HepG2 (cell line): ENCODE measurements at regions not wholly inside any gene's neighbourhood (a gene's known extent, or its start where the extent isn't known, plus 50 kb on each side); places are given as distances from the start of the nearest gene placed in this dataset.

Experiments used
- POLR2AphosphoS5 ChIP-seq: IDR thresholded peaks from 2 replicates; pipeline ENCODE4 v1.6.1; 2012; ENCODE audit warnings: low read depth, low read length
- ZNF747 ChIP-seq: sonication (generic); formaldehyde crosslinking; IDR thresholded peaks from 2 replicates; pipeline ENCODE4 v1.8.1; 2023; ENCODE audit warnings: missing genetic modification reagents, mild to moderate bottlenecking, borderline replicate concordance

DNA sequence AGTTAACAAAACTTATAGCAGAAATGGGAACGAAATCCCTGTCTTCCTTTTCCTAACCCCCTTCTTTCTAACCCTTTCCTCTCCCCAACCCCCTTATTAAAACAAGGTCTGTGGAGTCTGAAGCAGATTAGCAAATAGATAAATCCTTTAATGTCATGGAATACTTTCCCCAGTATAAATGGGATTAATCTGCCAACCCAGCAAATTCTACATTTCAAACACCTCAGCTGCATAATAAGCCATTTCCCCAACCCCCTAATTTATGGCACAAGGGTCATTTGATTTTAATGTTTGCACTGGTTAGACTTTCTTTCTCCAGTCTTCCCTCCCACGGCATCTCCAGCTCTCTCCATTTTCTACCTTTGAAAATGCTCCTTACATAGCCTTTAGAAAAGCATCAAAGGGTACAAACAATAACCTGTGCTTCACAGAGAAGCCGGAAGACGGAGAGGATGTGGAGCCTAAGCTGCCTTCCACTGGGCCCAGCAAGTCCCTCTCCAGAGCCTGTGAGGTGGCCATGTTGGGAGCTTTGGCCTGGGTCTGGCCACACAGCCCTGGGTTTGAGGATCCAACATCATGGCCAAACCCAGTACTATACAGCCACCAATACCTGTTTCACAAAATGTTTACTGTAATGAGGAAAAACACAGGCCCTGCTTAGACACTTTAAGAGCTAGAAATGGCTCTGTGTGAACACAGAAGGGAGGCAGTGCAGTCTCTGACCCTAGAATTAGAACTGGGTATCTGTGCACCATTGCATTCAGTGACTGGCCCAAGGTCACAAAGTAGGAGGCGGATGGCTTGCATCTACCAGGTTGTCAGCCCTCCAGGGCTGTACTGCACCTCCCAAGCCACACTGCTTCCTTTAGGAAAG, 56.9 kb upstream of the SPRY1 start:
- no peak for TF ChIP-seq POLR2AphosphoS5
- TF ChIP-seq ZNF747 (CRISPR knock-in tag), result no peak
